ENCODE measurements at regions not wholly inside any gene's neighbourhood (a gene's known extent, or its start where the extent isn't known, plus 50 kb on each side); places are given as distances from the start of the nearest gene placed in this dataset.

GRCh38 chr6:71766796-71767195 lies 119.6 kb upstream of the RIMS1 start:
- TF ChIP-seq CTCF (IDR thresholded peaks at IDR 0.05; ENCODE audit: low read depth, low read length) (no peak), EZH2phosphoT487 (IDR thresholded peaks at IDR 0.05; ENCODE audit: low read depth) (no peak)
